HEK293T (cell line): ENCODE measurements at regions not wholly inside any gene's neighbourhood (a gene's known extent, or its start where the extent isn't known, plus 50 kb on each side); places are given as distances from the start of the nearest gene placed in this dataset.

Experiments
- CTCF ChIA-PET: fragments of 350-600 bp; formaldehyde crosslinking; extraction: SDS; loops from one replicate; lab custom pipeline; 2021; ENCODE audit warnings: antibody characterized with exemption, inconsistent platforms; lab: Yijun Ruan, JAX
- POLR2A ChIA-PET: fragments of 350-600 bp; formaldehyde crosslinking; extraction: SDS; loops from one replicate; lab custom pipeline; 2020; ENCODE audit warnings: antibody characterized with exemption, inconsistent platforms; lab: Yijun Ruan, JAX
- DNase-seq: peaks from one replicate; pipeline ENCODE4 v3.0.0; 2012; ENCODE audit warnings: mixed read lengths; ENCODE audit errors: extremely low spot score
- ARNT ChIP-seq: fragments of 450-650 bp; IDR thresholded peaks from 2 replicates; pipeline ENCODE4 v1.6.1; 2017; ENCODE audit warnings: mild to moderate bottlenecking
- BHLHE40 ChIP-seq: fragments of 450-650 bp; IDR thresholded peaks from 2 replicates; pipeline ENCODE4 v1.6.1; 2016; ENCODE audit warnings: mild to moderate bottlenecking, moderate library complexity, borderline replicate concordance
- CTBP1 ChIP-seq: fragments of 450-650 bp; IDR thresholded peaks from 2 replicates; pipeline ENCODE4 v1.6.1; 2016; ENCODE audit warnings: borderline replicate concordance
- ELF4 ChIP-seq: fragments of 450-650 bp; IDR thresholded peaks from 2 replicates; pipeline ENCODE4 v1.6.1; 2017; ENCODE audit warnings: antibody characterized with exemption
- FOXA1 ChIP-seq: fragments of 450-650 bp; IDR thresholded peaks from 2 replicates; pipeline ENCODE4 v1.6.1; 2016; ENCODE audit warnings: mild to moderate bottlenecking
- FOXK2 ChIP-seq: fragments of 450-650 bp; IDR thresholded peaks from 2 replicates; pipeline ENCODE4 v1.6.1; 2016; ENCODE audit warnings: mild to moderate bottlenecking
- FOXM1 ChIP-seq: fragments of 450-650 bp; IDR thresholded peaks from 2 replicates; pipeline ENCODE4 v1.6.1; 2017; ENCODE audit warnings: mild to moderate bottlenecking, borderline replicate concordance
- HDGF ChIP-seq: fragments of 450-650 bp; IDR thresholded peaks from 2 replicates; pipeline ENCODE4 v1.6.1; 2017; ENCODE audit warnings: antibody characterized with exemption, borderline replicate concordance
- L3MBTL2 ChIP-seq: fragments of 450-650 bp; conservative IDR thresholded peaks from 2 replicates; pipeline ENCODE4 v1.6.1; 2016; ENCODE audit warnings: mild to moderate bottlenecking
- LEF1 ChIP-seq: fragments of 450-650 bp; IDR thresholded peaks from 2 replicates; pipeline ENCODE4 v1.6.1; 2017; ENCODE audit warnings: mild to moderate bottlenecking, borderline replicate concordance
- NFRKB ChIP-seq: fragments of 450-650 bp; IDR thresholded peaks from 2 replicates; pipeline ENCODE4 v1.6.1; 2016; ENCODE audit warnings: mild to moderate bottlenecking, moderate library complexity
- PKNOX1 ChIP-seq: fragments of 450-650 bp; IDR thresholded peaks from 2 replicates; pipeline ENCODE4 v1.6.1; 2016
- SP1 ChIP-seq: fragments of 450-650 bp; IDR thresholded peaks from 2 replicates; pipeline ENCODE4 v1.6.1; 2017
- SUZ12 ChIP-seq: fragments of 450-650 bp; IDR thresholded peaks from 2 replicates; pipeline ENCODE4 v1.6.1; 2016; ENCODE audit warnings: mild to moderate bottlenecking
- TARDBP ChIP-seq: fragments of 450-650 bp; IDR thresholded peaks from 2 replicates; pipeline ENCODE4 v1.6.1; 2016
- ZNF384 ChIP-seq: fragments of 450-650 bp; IDR thresholded peaks from 2 replicates; pipeline ENCODE4 v1.6.1; 2016

- no peak for DNase-seq
- TF ChIP-seq FOXM1 (no peak), FOXK2 (no peak), BHLHE40 (no peak), ARNT (no peak), FOXA1 (no peak), NFRKB (no peak), ELF4 (no peak), SP1 (no peak), HDGF (no peak), TARDBP (no peak), SUZ12 (no peak), PKNOX1 (no peak), CTBP1 (no peak), L3MBTL2 (no peak), LEF1 (no peak), ZNF384 (no peak)
- ChIA-PET CTCF (no interaction called here), POLR2A (no interaction called here)
Observed at GRCh38 chr1:17916702-17917101, 161.6 kb downstream of the ACTL8 start.

GRCh38 chr1:17919525-17920439 is 164.6 kb downstream of the ACTL8 start:
- ChIA-PET POLR2A (no interaction called here), CTCF (no interaction called here)
- peak; percentile 46 for DNase-seq
- TF ChIP-seq ARNT = no peak
- no peak for TF ChIP-seq TARDBP
- no peak for TF ChIP-seq LEF1
- no peak for TF ChIP-seq NFRKB
- no peak for TF ChIP-seq PKNOX1
- TF ChIP-seq ELF4 = no peak
- TF ChIP-seq SUZ12 = no peak
- no peak for TF ChIP-seq FOXA1
- no peak for TF ChIP-seq FOXK2
- no peak for TF ChIP-seq BHLHE40
- TF ChIP-seq FOXM1 = no peak
- TF ChIP-seq ZNF384 = no peak

GRCh38 chr1:17920881-17921640 is 165.9 kb downstream of the ACTL8 start:
- no peak for TF ChIP-seq CTBP1
- TF ChIP-seq ARNT = no peak
- no peak for TF ChIP-seq ELF4
- DNase-seq = no peak
- POLR2A ChIA-PET = no interaction called here
- CTCF ChIA-PET = no interaction called here

- CTCF ChIA-PET = interaction anchor here (0.6 to 1.9 kb wide), 11 partner anchors 9 to 653 kb away, joined by 3 to 11 read pairs (median 4); no protein-coding TSS in a partner anchor
- TF ChIP-seq FOXM1 (no peak), SUZ12 (no peak), PKNOX1 (no peak), L3MBTL2 (no peak), LEF1 (no peak), ARNT (no peak), FOXK2 (no peak), TARDBP (no peak), BHLHE40 (no peak), SP1 (no peak), CTBP1 (no peak), ZNF384 (no peak), HDGF (no peak), FOXA1 (no peak), NFRKB (no peak), ELF4 (no peak)
- peak; percentile 49 for DNase-seq
- POLR2A ChIA-PET = no interaction called here
Observed at GRCh38 chr1:17922833-17923232, 167.7 kb downstream of the ACTL8 start.

- DNase-seq = no peak
- ChIA-PET POLR2A (no interaction called here), CTCF (interaction anchor here (0.6 to 1.9 kb wide), 10 partner anchors 8 to 652 kb away, joined by 3 to 11 read pairs (median 4); no protein-coding TSS in a partner anchor)
- TF ChIP-seq LEF1 = no peak
Observed at GRCh38 chr1:17923666-17924065, 168.5 kb downstream of the ACTL8 start.

- DNase-seq = no peak
- POLR2A ChIA-PET = no interaction called here
- no peak for TF ChIP-seq HDGF
- no peak for TF ChIP-seq SUZ12
- TF ChIP-seq ELF4 = no peak
- TF ChIP-seq NFRKB = no peak
- CTCF ChIA-PET = interaction anchor here (0.8 to 1.4 kb wide), 2 partner anchors 9 to 378 kb away, joined by 3 to 5 read pairs; no protein-coding TSS in a partner anchor
Observed at GRCh38 chr1:17924578-17924977, 169.4 kb downstream of the ACTL8 start.
